HFF-Myc (cell line): ENCODE measurements at regions not wholly inside any gene's neighbourhood (a gene's known extent, or its start where the extent isn't known, plus 50 kb on each side); places are given as distances from the start of the nearest gene placed in this dataset.
"Not testable (repeated sequence)": the region's sequence is repeated elsewhere in the genome, so short reads cannot be mapped to it uniquely, and the experiment has no call there.

ENCODE experiments used
- DNase-seq: peaks from one replicate; pipeline ENCODE4 v3.0.0-alpha.2; 2011; ENCODE audit warnings: low read depth; ENCODE audit errors: extremely low read depth
- H3K4me3 ChIP-seq: replicated peaks from 2 replicates; pipeline ENCODE4 v1.5.1; 2011; ENCODE audit warnings: low read depth, mild to moderate bottlenecking, control low read depth, low read length
- CTCF ChIP-seq: IDR thresholded peaks from 2 replicates; pipeline ENCODE4 v1.5.1; 2012; ENCODE audit warnings: mild to moderate bottlenecking, low read depth, low read length, control low read depth; ENCODE audit errors: missing control alignments

GRCh38 chr11:95638501-95638900 is 151.1 kb downstream of the FAM76B start:
- H3K4me3 ChIP-seq: no peak overlapping the region
- no peak for DNase-seq
- TF ChIP-seq CTCF: no peak

GRCh38 chr11:95625164-95625900 is 164.2 kb downstream of the FAM76B start:
- no peak for TF ChIP-seq CTCF
- no peak overlapping the region for H3K4me3 ChIP-seq
- no peak for DNase-seq

GRCh38 chr11:95616256-95616804 is 173.3 kb downstream of the FAM76B start:
- H3K4me3 ChIP-seq: no peak overlapping the region
- no peak for DNase-seq
- no peak for TF ChIP-seq CTCF

- DNase-seq: no peak
- H3K4me3 ChIP-seq: no peak overlapping the region
- no peak for TF ChIP-seq CTCF
These were observed 177.8 kb downstream of the FAM76B start for GRCh38 chr11:95611827-95612226.

GRCh38 chr11:95610185-95610584 is 179.4 kb downstream of the FAM76B start:
- not testable (repeated sequence) for H3K4me3 ChIP-seq, DNase-seq

GRCh38 chr11:95608093-95608492 is 181.5 kb downstream of the FAM76B start:
- no peak for TF ChIP-seq CTCF
- no peak overlapping the region for H3K4me3 ChIP-seq
- DNase-seq: no peak

GRCh38 chr11:95606824-95607223 is 182.8 kb downstream of the FAM76B start:
- no peak for DNase-seq
- TF ChIP-seq CTCF: no peak

More at GRCh38 chr11:95606824-95607223, 182.8 kb downstream of the FAM76B start:
- H3K4me3 ChIP-seq: no peak overlapping the region
